ENCODE measurements at regions not wholly inside any gene's neighbourhood (a gene's known extent, or its start where the extent isn't known, plus 50 kb on each side); places are given as distances from the start of the nearest gene placed in this dataset.

DNA sequence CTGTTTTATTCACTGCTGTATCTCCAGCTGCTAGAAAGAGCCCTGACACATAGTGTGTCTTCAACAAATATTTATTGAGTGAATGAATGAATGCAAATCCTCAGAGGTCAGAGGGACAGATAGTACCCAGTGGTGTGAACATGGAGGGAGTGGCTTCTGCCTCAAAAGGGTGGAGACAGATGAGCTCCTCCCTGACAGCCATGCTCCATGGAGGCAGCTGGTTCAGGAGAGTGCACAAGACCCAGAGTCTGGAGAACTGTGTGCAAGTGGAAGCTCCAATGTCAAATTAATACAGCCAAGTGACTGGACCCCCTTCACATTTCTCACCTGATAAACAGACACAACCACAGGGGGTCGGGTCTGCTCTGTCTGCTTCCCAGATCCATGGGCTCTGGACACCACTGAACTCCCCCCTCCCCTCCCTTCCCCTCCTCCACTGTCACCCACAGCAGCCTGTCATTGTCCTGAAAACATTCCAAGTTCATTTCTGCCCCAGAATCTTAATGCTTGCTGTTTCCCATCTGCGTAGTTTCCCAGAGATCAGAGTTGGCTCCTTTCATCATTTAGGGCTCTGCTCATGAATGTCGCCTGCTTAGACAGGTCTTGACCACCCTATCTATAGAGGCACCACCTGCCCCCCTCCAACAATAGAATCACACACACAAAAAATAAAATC is 312.9 kb upstream of the PODXL start:
- CTCF ChIA-PET: interaction anchor here (0.6 kb wide), 1 partner anchor 15 kb away, joined by 4 read pairs; no protein-coding TSS in a partner anchor
- intact Hi-C loops (cut with micrococcal nuclease): no loop called here
- no peak for ATAC-seq

DNA sequence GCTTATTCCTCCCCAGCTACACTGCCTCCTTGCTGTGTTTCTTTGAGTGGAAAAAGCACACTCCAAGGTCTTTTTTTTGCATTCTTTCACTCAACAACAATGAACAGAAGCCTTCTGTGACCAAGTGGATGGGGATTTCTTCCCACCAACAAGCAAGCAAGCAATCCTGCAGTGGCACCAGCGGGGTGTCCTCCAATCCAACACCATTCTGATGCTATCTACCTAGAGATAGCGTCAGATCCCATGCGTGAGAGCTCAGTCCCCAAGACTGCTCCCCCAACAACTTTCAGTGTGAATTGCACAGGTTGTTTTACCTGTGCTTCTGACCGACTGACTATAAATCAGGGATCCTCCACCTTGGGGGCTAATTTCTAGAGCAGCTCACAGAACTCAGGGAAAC is 311.0 kb upstream of the PODXL start:
- Histone ChIP-seq H3K27me3 (ENCODE audit: low read length) (peaks cover 10% of the 10 kb centered on the region; the same call in 1 of the 2 replicates), H4K20me1 (ENCODE audit: low read length) (no peaks in the 10 kb centered on the region), H2AFZ (ENCODE audit: low read length) (no peak overlapping the region), H3K9me2 (replicated peaks; ENCODE audit: low read length) (no peaks in the 10 kb centered on the region), H3K9ac (ENCODE audit: low read length) (no peak overlapping the region), H3K4me1 (ENCODE audit: insufficient read depth, low read length) (no peaks in the 10 kb centered on the region), H3F3A (ENCODE audit: low read length, unreplicated experiment) (no peaks in the 10 kb centered on the region), H3K27ac (ENCODE audit: low read length) (no peak overlapping the region), H3K79me2 (ENCODE audit: low read length) (no peaks in the 10 kb centered on the region), H3K36me3 (ENCODE audit: low read depth, low read length) (no peaks in the 10 kb centered on the region), H3K4me3 (ENCODE audit: low read length) (no peak overlapping the region), H3K9me3 (ENCODE audit: low read length) (no peaks in the 10 kb centered on the region), H3K4me2 (ENCODE audit: low read length) (no peak overlapping the region)
- no TSS peak for BruUV-seq (replicated peaks)
- POLR2A ChIA-PET (ENCODE audit: unreplicated experiment): no interaction called here
- DNase-seq: no peak
- CTCF ChIA-PET: no interaction called here
- ATAC-seq: no peak
- no peak for TF ChIP-seq EZH2 (IDR thresholded peaks at IDR 0.05; ENCODE audit: low read length, unreplicated experiment)
- TF ChIP-seq EZH2phosphoT487 (IDR thresholded peaks at IDR 0.05; ENCODE audit: borderline replicate concordance, low read length): no peak
- TF ChIP-seq, protein P1, sequence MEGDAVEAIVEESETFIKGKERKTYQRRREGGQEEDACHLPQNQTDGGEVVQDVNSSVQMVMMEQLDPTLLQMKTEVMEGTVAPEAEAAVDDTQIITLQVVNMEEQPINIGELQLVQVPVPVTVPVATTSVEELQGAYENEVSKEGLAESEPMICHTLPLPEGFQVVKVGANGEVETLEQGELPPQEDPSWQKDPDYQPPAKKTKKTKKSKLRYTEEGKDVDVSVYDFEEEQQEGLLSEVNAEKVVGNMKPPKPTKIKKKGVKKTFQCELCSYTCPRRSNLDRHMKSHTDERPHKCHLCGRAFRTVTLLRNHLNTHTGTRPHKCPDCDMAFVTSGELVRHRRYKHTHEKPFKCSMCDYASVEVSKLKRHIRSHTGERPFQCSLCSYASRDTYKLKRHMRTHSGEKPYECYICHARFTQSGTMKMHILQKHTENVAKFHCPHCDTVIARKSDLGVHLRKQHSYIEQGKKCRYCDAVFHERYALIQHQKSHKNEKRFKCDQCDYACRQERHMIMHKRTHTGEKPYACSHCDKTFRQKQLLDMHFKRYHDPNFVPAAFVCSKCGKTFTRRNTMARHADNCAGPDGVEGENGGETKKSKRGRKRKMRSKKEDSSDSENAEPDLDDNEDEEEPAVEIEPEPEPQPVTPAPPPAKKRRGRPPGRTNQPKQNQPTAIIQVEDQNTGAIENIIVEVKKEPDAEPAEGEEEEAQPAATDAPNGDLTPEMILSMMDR (conservative IDR thresholded peaks at IDR 0.05; ENCODE audit: low read depth, low read length): no peak
- intact Hi-C loops (cut with micrococcal nuclease): no loop called here

More for the DNA sequence above, 312.9 kb upstream of the PODXL start:
- BruUV-seq (replicated peaks): no TSS peak
- TF ChIP-seq, protein P1 (conservative IDR thresholded peaks at IDR 0.05; ENCODE audit: low read depth, low read length): no peak
- TF ChIP-seq EZH2 (IDR thresholded peaks at IDR 0.05; ENCODE audit: low read length, unreplicated experiment): no peak
- no peak for TF ChIP-seq EZH2phosphoT487 (IDR thresholded peaks at IDR 0.05; ENCODE audit: borderline replicate concordance, low read length)
- no peaks in the 10 kb centered on the region for H3K36me3 ChIP-seq (ENCODE audit: low read depth, low read length)
- no peak overlapping the region for H2AFZ ChIP-seq (ENCODE audit: low read length)
- no peaks in the 10 kb centered on the region for H3K9me2 ChIP-seq (replicated peaks; ENCODE audit: low read length)
- H3K4me2 ChIP-seq (ENCODE audit: low read length): no peak overlapping the region
- H3K27me3 ChIP-seq (ENCODE audit: low read length): peaks cover 15% of the 10 kb centered on the region; the same call in 1 of the 2 replicates
- H3K27ac ChIP-seq (ENCODE audit: low read length): no peak overlapping the region
- H3K9me3 ChIP-seq (ENCODE audit: low read length): no peaks in the 10 kb centered on the region
- no peaks in the 10 kb centered on the region for H3K4me1 ChIP-seq (ENCODE audit: insufficient read depth, low read length)
- no peak overlapping the region for H3K4me3 ChIP-seq (ENCODE audit: low read length)
- POLR2A ChIA-PET (ENCODE audit: unreplicated experiment): no interaction called here
- H4K20me1 ChIP-seq (ENCODE audit: low read length): no peaks in the 10 kb centered on the region
- no peaks in the 10 kb centered on the region for H3K79me2 ChIP-seq (ENCODE audit: low read length)
- H3K9ac ChIP-seq (ENCODE audit: low read length): no peak overlapping the region
- DNase-seq: no peak
- no peaks in the 10 kb centered on the region for H3F3A ChIP-seq (ENCODE audit: low read length, unreplicated experiment)

DNA sequence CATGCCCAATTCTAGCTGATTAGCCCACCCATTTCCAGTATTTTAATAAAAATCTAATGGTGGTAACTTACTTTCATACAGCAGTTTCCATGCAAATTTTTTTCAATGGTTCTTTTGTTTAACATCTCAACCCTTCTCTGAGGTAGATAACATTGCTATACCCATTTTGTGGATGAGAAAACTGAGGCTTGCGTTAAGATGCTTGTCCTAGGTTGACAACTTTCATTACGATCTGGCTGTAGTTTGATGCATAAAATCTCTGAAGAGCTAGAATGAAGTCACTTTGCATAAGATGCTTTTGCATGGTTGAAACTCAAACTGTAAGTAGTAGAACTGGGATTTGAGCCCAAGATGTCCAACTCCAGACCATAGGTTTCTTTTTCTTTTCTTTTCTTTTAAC is 309.5 kb upstream of the PODXL start:
- Histone ChIP-seq H2AFZ (ENCODE audit: low read length) (no peak overlapping the region), H3K9me3 (ENCODE audit: low read length) (no peaks in the 10 kb centered on the region), H4K20me1 (ENCODE audit: low read length) (no peaks in the 10 kb centered on the region), H3K27me3 (ENCODE audit: low read length) (peaks cover 10% of the 10 kb centered on the region; the same call in 1 of the 2 replicates), H3K4me1 (ENCODE audit: insufficient read depth, low read length) (peaks cover 4% of the 10 kb centered on the region; the same call in 1 of the 2 replicates), H3K4me3 (ENCODE audit: low read length) (no peak overlapping the region), H3K9ac (ENCODE audit: low read length) (no peak overlapping the region), H3K36me3 (ENCODE audit: low read depth, low read length) (no peaks in the 10 kb centered on the region), H3K79me2 (ENCODE audit: low read length) (no peaks in the 10 kb centered on the region), H3K4me2 (ENCODE audit: low read length) (no peak overlapping the region), H3F3A (ENCODE audit: low read length, unreplicated experiment) (no peaks in the 10 kb centered on the region), H3K9me2 (replicated peaks; ENCODE audit: low read length) (no peaks in the 10 kb centered on the region), H3K27ac (ENCODE audit: low read length) (no peak overlapping the region)
- CTCF ChIA-PET: no interaction called here
- POLR2A ChIA-PET (ENCODE audit: unreplicated experiment): no interaction called here
- ATAC-seq (no peak), DNase-seq (no peak)
- intact Hi-C loops (cut with micrococcal nuclease): no loop called here
- TF ChIP-seq EZH2phosphoT487 (IDR thresholded peaks at IDR 0.05; ENCODE audit: borderline replicate concordance, low read length): no peak
- no peak for TF ChIP-seq EZH2 (IDR thresholded peaks at IDR 0.05; ENCODE audit: low read length, unreplicated experiment)
- TF ChIP-seq, protein P1 (conservative IDR thresholded peaks at IDR 0.05; ENCODE audit: low read depth, low read length): no peak
- BruUV-seq (replicated peaks): no TSS peak
